NCI-H524 (cell line): ENCODE measurements at regions not wholly inside any gene's neighbourhood (a gene's known extent, or its start where the extent isn't known, plus 50 kb on each side); places are given as distances from the start of the nearest gene placed in this dataset.
"Not testable (repeated sequence)": the region's sequence is repeated elsewhere in the genome, so short reads cannot be mapped to it uniquely, and the experiment has no call there.

ENCODE experiments used
- DNase-seq, 2 experiments: peaks; one replicate each; lab custom pipeline; 2025; lab: John Stamatoyannopoulos, UW

GRCh38 chr10:94125856-94126255 lies 132.1 kb downstream of the PLCE1 start:
- no peak for DNase-seq

DNA sequence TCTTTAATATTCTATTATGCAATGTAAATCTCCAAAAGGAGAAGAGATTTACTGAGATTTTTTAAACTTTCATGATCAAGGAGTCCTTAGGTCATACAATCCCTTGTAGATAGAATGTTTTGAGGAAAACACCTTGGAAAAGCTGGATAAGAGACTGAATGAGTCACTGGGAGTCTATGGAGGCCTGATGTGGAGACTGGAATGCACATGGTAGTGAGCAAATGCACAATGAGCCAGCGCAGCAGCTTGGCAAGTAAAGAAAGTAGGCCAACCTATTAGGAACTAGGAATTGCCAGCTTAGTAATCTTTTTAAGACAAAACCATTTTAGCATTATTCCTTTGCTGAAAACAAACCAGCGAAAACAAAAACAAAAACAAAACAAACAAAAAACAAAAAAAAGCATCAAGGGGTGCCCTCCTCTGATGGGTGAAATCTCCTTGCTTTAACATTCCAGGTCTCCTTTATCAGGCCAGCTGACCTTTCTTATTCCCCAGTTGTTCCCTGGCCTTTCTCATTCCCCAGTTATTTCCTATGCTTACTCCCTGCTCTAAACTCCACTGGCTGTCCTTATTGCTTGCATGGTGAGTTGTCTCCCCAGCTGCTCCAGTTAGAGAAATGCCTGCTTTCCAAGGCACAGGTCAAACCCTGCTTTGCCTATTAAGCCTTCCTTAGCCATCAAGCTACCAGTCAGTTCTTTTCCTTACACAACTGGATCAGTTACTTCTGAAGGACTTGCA lies 135.8 kb downstream of the PLCE1 start:
- no peak for DNase-seq

DNA sequence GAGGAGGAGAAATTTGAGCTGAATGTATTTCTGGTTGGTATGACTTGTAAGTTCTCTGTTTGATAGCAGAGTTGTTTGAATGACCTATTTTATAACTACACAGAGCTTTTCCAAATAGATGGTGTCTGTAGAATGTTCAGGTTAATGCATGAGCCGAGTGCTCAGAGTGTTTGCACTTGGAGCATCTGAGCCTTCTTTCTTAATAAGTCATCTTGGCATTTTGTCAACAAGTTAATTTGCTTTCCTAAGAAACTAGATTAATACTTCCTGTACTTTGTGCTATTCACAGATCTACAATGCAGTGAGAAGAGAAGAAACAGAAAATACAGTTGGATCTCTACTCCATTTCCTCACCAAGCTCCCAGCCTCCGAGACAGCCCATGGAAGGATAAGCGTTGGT lies 138.2 kb downstream of the PLCE1 start:
- DNase-seq: no peak

- no peak for DNase-seq
These were observed 139.5 kb downstream of the PLCE1 start for GRCh38 chr10:94133239-94133638.

- DNase-seq: no peak
These were observed 144.0 kb downstream of the PLCE1 start for GRCh38 chr10:94137747-94138146.

DNA sequence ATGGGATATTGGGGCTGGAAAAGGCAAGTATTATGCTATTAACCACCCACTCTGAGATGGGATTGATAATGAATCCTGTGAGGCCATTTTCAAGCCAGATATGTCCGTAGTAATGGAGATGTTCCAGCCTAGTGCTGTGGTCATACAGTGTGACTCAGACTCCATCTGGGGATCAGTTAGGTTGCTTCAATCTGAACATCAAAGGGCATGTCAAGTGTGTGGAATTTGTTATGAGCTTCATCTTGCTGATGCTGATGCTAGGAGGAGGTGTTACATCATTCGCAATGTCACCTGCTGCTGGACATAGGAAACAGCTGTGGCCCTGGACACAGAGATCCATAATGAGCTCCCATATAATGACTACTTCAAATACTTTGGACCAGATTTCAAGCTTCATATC lies 144.7 kb downstream of the PLCE1 start:
- no peak for DNase-seq

DNA sequence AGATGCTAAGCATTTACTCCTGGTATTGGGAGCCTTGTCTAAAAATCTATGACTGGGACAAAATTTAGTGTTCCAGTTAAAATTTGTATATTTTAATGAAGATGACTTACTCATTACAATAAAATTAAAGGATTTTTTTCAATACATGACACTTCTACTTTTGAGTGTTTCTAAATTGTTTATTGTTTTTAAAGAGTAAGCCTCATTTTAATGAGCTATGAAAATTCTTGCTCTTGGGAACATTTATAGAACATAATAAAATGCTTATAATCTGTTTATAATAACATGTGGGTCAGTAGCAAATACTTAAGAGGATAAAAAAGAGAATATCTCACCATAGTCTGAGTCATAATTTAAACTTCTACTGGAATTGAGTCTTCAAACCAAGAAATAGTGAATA lies 149.5 kb downstream of the PLCE1 start:
- DNase-seq: no peak

GRCh38 chr10:94146313-94146712 lies 152.6 kb downstream of the PLCE1 start:
- no peak for DNase-seq

GRCh38 chr10:94146746-94147145 lies 153.0 kb downstream of the PLCE1 start:
- DNase-seq: no peak

DNA sequence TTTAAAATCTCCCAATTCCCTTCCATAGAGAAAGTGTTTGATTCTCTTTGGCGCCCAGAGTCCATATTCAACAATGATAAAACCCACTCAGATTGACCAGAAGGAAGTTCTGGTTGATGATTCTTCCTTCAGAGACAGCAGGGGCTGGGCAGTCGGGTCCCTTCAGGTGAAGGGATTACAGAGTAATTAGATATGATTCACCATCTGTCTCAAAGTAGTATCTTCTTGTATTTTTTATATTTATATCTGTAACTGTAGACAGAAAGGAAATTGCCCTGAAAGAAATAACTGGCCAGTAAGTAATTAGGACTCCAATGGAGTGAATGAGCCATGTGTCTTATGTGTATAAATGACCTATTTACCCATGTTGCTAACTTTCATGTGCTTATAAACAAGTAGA lies 156.0 kb downstream of the PLCE1 start:
- peak in 1 of 2 experiments; percentile 56 for DNase-seq

GRCh38 chr10:94150541-94151184 lies 156.9 kb downstream of the PLCE1 start:
- peak; percentile 80 to 85 for DNase-seq

DNA sequence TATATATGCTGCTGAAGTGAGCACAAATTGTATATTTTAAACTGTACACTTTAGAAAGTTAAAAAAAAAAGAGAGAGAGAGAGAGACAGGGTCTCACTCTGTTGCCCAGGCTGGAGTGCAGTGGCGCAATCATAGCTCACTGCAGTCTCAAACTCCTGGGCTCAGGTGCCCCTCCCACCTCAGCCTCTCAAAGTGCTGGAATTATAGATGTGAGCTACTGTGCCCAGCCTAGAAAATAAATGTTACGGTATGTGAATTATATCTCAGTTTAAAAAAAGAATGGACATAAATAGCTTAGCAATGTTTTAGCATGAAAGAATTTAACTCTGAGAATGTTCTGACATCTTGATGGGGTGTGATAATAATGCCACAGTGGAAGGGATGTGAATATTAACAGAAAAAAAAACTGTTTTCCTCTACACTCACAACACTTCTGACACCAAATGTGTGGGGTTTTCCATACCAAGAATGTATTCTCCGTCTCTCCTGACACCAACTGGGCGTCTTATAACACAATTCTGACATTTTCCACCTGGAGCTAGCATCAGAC lies 162.1 kb downstream of the PLCE1 start:
- no peak for DNase-seq

DNA sequence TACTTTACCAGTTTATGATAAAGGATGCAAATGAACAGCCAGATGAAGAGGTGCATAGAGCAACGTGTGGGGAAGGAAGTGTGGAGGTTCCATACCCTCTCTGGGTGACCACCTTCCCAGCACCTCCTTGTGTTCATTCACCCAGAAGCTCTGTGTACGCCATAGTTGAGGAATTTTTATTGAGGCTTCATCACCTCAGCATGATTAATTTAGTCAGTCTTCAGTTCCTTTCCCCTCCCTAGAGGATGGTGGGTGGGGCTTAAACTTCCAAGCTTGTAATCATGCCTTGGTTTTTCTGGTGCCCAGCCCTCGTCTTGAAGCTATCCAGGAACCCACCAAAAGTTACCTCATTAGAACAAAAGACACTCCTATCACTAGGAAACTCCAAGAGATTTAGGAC lies 162.7 kb downstream of the PLCE1 start:
- DNase-seq: no peak

- DNase-seq: not testable (repeated sequence)
These were observed 171.5 kb downstream of the PLCE1 start for GRCh38 chr10:94165158-94165611.

DNA sequence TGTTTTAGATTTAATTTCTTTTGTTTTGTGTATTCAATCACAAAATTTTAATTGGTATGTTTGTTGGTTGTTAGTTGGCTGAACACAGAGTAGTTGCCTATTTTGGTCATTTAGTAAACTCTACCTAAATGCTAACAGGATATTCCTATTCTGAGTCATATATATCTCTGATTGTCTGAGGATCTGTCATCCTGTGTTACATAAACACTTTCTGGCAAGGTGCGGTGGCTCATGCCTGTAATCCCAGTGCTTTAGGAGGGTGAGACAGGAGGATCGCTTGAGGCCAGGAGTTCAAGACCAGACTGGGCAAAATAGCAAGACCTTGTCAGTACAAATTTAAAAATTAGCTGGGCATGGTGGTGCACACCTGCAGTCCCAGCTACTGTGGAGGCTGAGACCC lies 178.6 kb downstream of the PLCE1 start:
- DNase-seq: no peak

GRCh38 chr10:94173594-94173993 lies 179.9 kb downstream of the PLCE1 start:
- DNase-seq: no peak

GRCh38 chr10:94174838-94175237 lies 181.1 kb downstream of the PLCE1 start:
- no peak for DNase-seq

DNA sequence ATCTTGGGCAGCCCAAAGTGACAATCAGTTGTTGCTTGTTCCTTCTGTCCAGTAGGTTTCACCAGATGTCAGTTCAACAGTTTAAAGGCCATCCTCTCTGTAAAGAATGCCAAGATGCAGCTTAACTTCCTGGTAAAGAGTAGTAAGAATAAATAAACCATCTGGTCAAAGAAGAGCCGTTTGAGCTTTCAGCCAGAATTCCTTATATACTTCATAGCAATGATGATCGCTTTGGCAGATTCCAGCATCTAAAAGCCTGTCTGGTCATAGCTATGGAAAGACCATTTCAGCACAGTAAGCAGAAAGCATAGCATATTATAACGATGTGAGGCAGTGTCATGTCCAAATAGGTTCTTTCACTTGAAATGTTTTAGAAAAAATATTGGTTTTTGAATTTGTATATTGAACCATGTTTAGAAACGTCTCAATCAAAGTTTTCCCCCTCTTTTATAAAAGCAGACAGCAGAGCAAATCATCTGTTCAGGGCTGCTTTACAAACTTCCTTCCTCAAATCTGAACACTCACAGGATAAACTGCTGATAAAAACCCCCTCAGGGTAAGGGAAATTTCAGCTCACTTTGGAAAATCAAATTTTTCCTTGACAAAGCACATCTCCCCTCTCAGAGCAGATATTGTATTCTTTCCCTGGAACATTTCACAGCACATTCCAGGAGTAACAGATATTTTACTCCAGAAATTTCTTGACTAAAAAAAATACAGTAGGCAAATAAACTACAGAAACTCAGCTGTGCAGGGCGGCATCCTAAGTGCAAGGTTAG lies 184.1 kb downstream of the NOC3L start:
- DNase-seq: peak in 1 of 2 experiments; percentile 26

GRCh38 chr10:94180576-94180975 lies 182.2 kb downstream of the NOC3L start:
- peak; percentile 58 to 61 for DNase-seq

DNA sequence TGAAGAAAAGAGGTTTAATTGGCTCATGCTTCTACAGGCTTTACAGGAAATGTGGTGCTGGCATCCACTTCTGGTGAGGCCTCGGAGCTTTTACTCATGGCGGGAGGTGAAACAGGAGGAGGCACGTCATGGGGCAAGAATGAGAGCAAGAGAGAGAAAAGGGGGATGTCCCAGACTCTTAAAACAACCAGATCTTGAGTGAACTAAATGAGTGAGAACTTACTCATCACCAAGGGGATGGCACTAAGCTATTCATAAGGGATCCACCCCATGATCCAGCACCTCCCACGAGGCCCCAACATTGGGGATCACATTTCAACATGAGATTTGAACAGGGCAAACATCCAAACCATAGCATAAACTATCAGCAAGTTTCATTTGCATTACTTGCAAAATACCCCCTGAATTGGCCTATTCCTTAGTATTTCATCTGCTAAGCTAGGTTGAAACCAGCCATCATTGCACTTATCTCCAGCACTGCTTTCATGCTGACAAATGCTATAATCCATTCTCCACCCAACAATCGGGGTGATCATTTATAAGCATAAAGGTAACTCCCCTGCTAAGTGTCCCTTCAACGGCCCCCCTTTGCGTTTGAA lies 179.0 kb downstream of the NOC3L start:
- DNase-seq: no peak

GRCh38 chr10:94186722-94187121 lies 176.0 kb downstream of the NOC3L start:
- DNase-seq: peak in 1 of 2 experiments; percentile 31

- DNase-seq: no peak
These were observed 170.4 kb downstream of the NOC3L start for GRCh38 chr10:94192333-94192732.
